ENCODE measurements at regions not wholly inside any gene's neighbourhood (a gene's known extent, or its start where the extent isn't known, plus 50 kb on each side); places are given as distances from the start of the nearest gene placed in this dataset.
A peak's percentile ranks its signal among the peaks of the same experiment; 100 is the strongest.
"Not testable (repeated sequence)": the region's sequence is repeated elsewhere in the genome, so short reads cannot be mapped to it uniquely, and the experiment has no call there.

- H3K4me3 ChIP-seq (ENCODE audit: low read depth, low read length), result no peak overlapping the region
- no peak for TF ChIP-seq CTCF (IDR thresholded peaks at IDR 0.05; ENCODE audit: insufficient read depth, low read depth, low read length, missing control alignments)
- DNase-seq (ENCODE audit: low read depth), result peak; percentile 23
These were observed 79.9 kb upstream of the PRR5 start for GRCh38 chr22:44622147-44622427.

- H3K4me3 ChIP-seq (ENCODE audit: low read depth, low read length), result no peak overlapping the region
- no peak for DNase-seq (ENCODE audit: low read depth)
- no peak for TF ChIP-seq CTCF (IDR thresholded peaks at IDR 0.05; ENCODE audit: insufficient read depth, low read depth, low read length, missing control alignments)
These were observed 80.4 kb upstream of the PRR5 start for GRCh38 chr22:44621401-44622146.

GRCh38 chr22:44620841-44621257 is 81.2 kb upstream of the PRR5 start:
- DNase-seq (ENCODE audit: low read depth), result no peak
- no peak for TF ChIP-seq CTCF (IDR thresholded peaks at IDR 0.05; ENCODE audit: insufficient read depth, low read depth, low read length, missing control alignments)
- no peak overlapping the region for H3K4me3 ChIP-seq (ENCODE audit: low read depth, low read length)

- TF ChIP-seq CTCF (IDR thresholded peaks at IDR 0.05; ENCODE audit: insufficient read depth, low read depth, low read length, missing control alignments), result no peak
- DNase-seq (ENCODE audit: low read depth), result peak; percentile 74
- no peak overlapping the region for H3K4me3 ChIP-seq (ENCODE audit: low read depth, low read length)
These were observed 81.7 kb upstream of the PRR5 start for GRCh38 chr22:44620129-44620840.

- not testable (repeated sequence) for DNase-seq (ENCODE audit: low read depth); H3K4me3 ChIP-seq (ENCODE audit: low read depth, low read length)
These were observed 82.4 kb upstream of the PRR5 start for GRCh38 chr22:44619560-44620128.

GRCh38 chr22:44618910-44619309 is 83.1 kb upstream of the PRR5 start:
- not testable (repeated sequence) for H3K4me3 ChIP-seq (ENCODE audit: low read depth, low read length); DNase-seq (ENCODE audit: low read depth)

- no peak overlapping the region for H3K4me3 ChIP-seq (ENCODE audit: low read depth, low read length)
- no peak for DNase-seq (ENCODE audit: low read depth)
- no peak for TF ChIP-seq CTCF (IDR thresholded peaks at IDR 0.05; ENCODE audit: insufficient read depth, low read depth, low read length, missing control alignments)
These were observed 83.6 kb upstream of the PRR5 start for GRCh38 chr22:44618400-44618799.

- no peak for TF ChIP-seq CTCF (IDR thresholded peaks at IDR 0.05; ENCODE audit: insufficient read depth, low read depth, low read length, missing control alignments)
- DNase-seq (ENCODE audit: low read depth), result no peak
- no peak overlapping the region for H3K4me3 ChIP-seq (ENCODE audit: low read depth, low read length)
These were observed 84.2 kb upstream of the PRR5 start for GRCh38 chr22:44617828-44618227.

Measured in GM12865 (cell line).